Trophoblast cell (in vitro differentiated cells and primary cell): ENCODE measurements at regions not wholly inside any gene's neighbourhood (a gene's known extent, or its start where the extent isn't known, plus 50 kb on each side); places are given as distances from the start of the nearest gene placed in this dataset.

Source experiments
- DNase-seq, 2 donors: peaks; one replicate each; pipeline ENCODE4 v3.0.0-alpha.2; 2016
- H2AFZ ChIP-seq: 2 replicates; pipeline ENCODE4 v1.6.1; 2013; ENCODE audit warnings: low read length, moderate library complexity, mild to moderate bottlenecking; ENCODE audit not compliant: insufficient read depth, poor library complexity
- H2AK5ac ChIP-seq: 2 replicates; pipeline ENCODE4 v1.6.1; 2013; ENCODE audit warnings: mild to moderate bottlenecking, low read length
- H2BK120ac ChIP-seq: 2 replicates; pipeline ENCODE4 v1.6.1; 2013; ENCODE audit warnings: low read length, mild to moderate bottlenecking, moderate library complexity; ENCODE audit not compliant: insufficient read depth, poor library complexity
- H2BK12ac ChIP-seq: 2 replicates; pipeline ENCODE4 v1.6.1; 2013; ENCODE audit warnings: mild to moderate bottlenecking, low read length, moderate library complexity
- H2BK5ac ChIP-seq: 2 replicates; pipeline ENCODE4 v1.6.1; 2013; ENCODE audit warnings: low read length, low read depth, moderate library complexity, mild to moderate bottlenecking; ENCODE audit not compliant: poor library complexity
- H3K14ac ChIP-seq: 2 replicates; pipeline ENCODE4 v1.6.1; 2013; ENCODE audit warnings: mild to moderate bottlenecking, low read length
- H3K18ac ChIP-seq: 2 replicates; pipeline ENCODE4 v1.6.1; 2013; ENCODE audit warnings: mild to moderate bottlenecking, low read length
- H3K23ac ChIP-seq: 2 replicates; pipeline ENCODE4 v1.6.1; 2013; ENCODE audit warnings: low read length
- H3K27ac ChIP-seq: 2 replicates; pipeline ENCODE4 v1.5.1; 2013; ENCODE audit warnings: low read depth, mild to moderate bottlenecking, inconsistent platforms, low read length, moderate library complexity
- H3K27me3 ChIP-seq: 2 replicates; pipeline ENCODE4 v1.6.1; 2013; ENCODE audit warnings: inconsistent platforms, mild to moderate bottlenecking, low read length, moderate library complexity; ENCODE audit not compliant: insufficient read depth
- H3K36me3 ChIP-seq, 2 experiments: 1 replicate in 1 of 2; 2 replicates in 1 of 2; pipeline ENCODE4 v1.6.1; 2013; ENCODE audit warnings: low read length in 2 of 2, mild to moderate bottlenecking in 2 of 2, moderate library complexity in 1 of 2; ENCODE audit not compliant: insufficient read depth in 2 of 2, control insufficient read depth in 1 of 2
- H3K4ac ChIP-seq: 2 replicates; pipeline ENCODE4 v1.6.1; 2013; ENCODE audit warnings: low read depth, mild to moderate bottlenecking, low read length, moderate library complexity
- H3K4me1 ChIP-seq, 2 experiments: 1 replicate in 1 of 2; 2 replicates in 1 of 2; pipeline ENCODE4 v1.6.1; 2013; ENCODE audit warnings: low read length in 2 of 2, mild to moderate bottlenecking in 2 of 2, moderate library complexity in 1 of 2; ENCODE audit not compliant: insufficient read depth in 2 of 2, control insufficient read depth in 1 of 2
- H3K4me2 ChIP-seq: 2 replicates; pipeline ENCODE4 v1.6.1; 2013; ENCODE audit warnings: inconsistent platforms, mild to moderate bottlenecking, low read length, moderate library complexity
- H3K4me3 ChIP-seq: 2 replicates; pipeline ENCODE4 v1.5.1; 2013; ENCODE audit warnings: mild to moderate bottlenecking, low read depth, low read length, inconsistent platforms
- H3K79me1 ChIP-seq: one replicate; pipeline ENCODE4 v1.6.1; 2013; ENCODE audit warnings: low read length
- H3K79me2 ChIP-seq: 2 replicates; pipeline ENCODE4 v1.6.1; 2013; ENCODE audit warnings: low read length, mild to moderate bottlenecking; ENCODE audit not compliant: control insufficient read depth, insufficient read depth, poor library complexity
- H3K9ac ChIP-seq: 2 replicates; pipeline ENCODE4 v1.6.1; 2013; ENCODE audit warnings: mild to moderate bottlenecking, low read length
- H3K9me3 ChIP-seq: 2 replicates; pipeline ENCODE4 v1.6.1; 2013; ENCODE audit warnings: low read depth, mild to moderate bottlenecking, control low read depth, inconsistent platforms, low read length; ENCODE audit not compliant: insufficient read depth
- H4K12ac ChIP-seq: 2 replicates; pipeline ENCODE4 v1.6.1; 2013; ENCODE audit warnings: low read depth, mild to moderate bottlenecking, low read length, moderate library complexity
- H4K8ac ChIP-seq: 2 replicates; pipeline ENCODE4 v1.6.1; 2013; ENCODE audit warnings: low read depth, mild to moderate bottlenecking, low read length, moderate library complexity
- H4K91ac ChIP-seq: one replicate; pipeline ENCODE4 v1.6.1; 2013; ENCODE audit warnings: low read depth, mild to moderate bottlenecking, low read length, moderate library complexity
- WGBS: extraction: QIAGEN DNeasy Blood & Tissue Kit; methylation state at CpG from one replicate; pipeline ENCODE4 v1.1.7; 2013; ENCODE audit warnings: missing lambda C conversion rate; ENCODE audit not compliant: insufficient read length, insufficient coverage; ENCODE audit errors: extremely low coverage; 5-methylcytosine and 5-hydroxymethylcytosine counted together

GRCh38 chr2:196389670-196390069, 218.3 kb upstream of the STK17B start:
- Histone ChIP-seq H4K8ac (no peak overlapping the region), H3K36me3 (no peaks in the 10 kb centered on the region), H3K9me3 (no peaks in the 10 kb centered on the region), H3K18ac (no peak overlapping the region), H2AK5ac (no peak overlapping the region), H3K4me1 (peaks cover 0 to 4% of the 10 kb centered on the region in 2 experiments), H3K4ac (no peak overlapping the region), H2BK120ac (no peak overlapping the region), H3K79me1 (no peaks in the 10 kb centered on the region), H3K23ac (no peak overlapping the region), H2AFZ (no peak overlapping the region), H3K27ac (no peak overlapping the region), H2BK5ac (no peak overlapping the region), H4K12ac (no peak overlapping the region), H3K79me2 (no peaks in the 10 kb centered on the region), H3K9ac (no peak overlapping the region), H4K91ac (no peak overlapping the region), H3K14ac (no peak overlapping the region), H3K27me3 (no peaks in the 10 kb centered on the region), H3K4me3 (no peak overlapping the region), H3K4me2 (no peak overlapping the region), H2BK12ac (no peak overlapping the region)
- DNase-seq, result no peak

GRCh38 chr2:196390243-196391148, 219.1 kb upstream of the STK17B start:
- no peaks in the 10 kb centered on the region for H3K79me2 ChIP-seq
- H3K23ac ChIP-seq, result no peak overlapping the region
- H2BK5ac ChIP-seq, result no peak overlapping the region
- H3K9ac ChIP-seq, result no peak overlapping the region
- H3K4ac ChIP-seq, result no peak overlapping the region
- no peak overlapping the region for H3K4me2 ChIP-seq
- no peak overlapping the region for H3K4me3 ChIP-seq
- H3K9me3 ChIP-seq, result no peaks in the 10 kb centered on the region
- H3K4me1 ChIP-seq, result peaks cover 0 to 4% of the 10 kb centered on the region in 2 experiments
- no peaks in the 10 kb centered on the region for H3K36me3 ChIP-seq
- DNase-seq, result peak; percentile 12 to 36
- H3K27me3 ChIP-seq, result no peaks in the 10 kb centered on the region
- H4K12ac ChIP-seq, result no peak overlapping the region
- no CpG with 5 or more reads among the region's 6 CpGs for WGBS
- no peak overlapping the region for H3K18ac ChIP-seq
- no peak overlapping the region for H3K27ac ChIP-seq
- no peak overlapping the region for H3K14ac ChIP-seq
- no peak overlapping the region for H2BK120ac ChIP-seq
- H2AK5ac ChIP-seq, result no peak overlapping the region
- H2BK12ac ChIP-seq, result no peak overlapping the region
- no peak overlapping the region for H4K8ac ChIP-seq
- H3K79me1 ChIP-seq, result no peaks in the 10 kb centered on the region
- no peak overlapping the region for H2AFZ ChIP-seq
- H4K91ac ChIP-seq, result no peak overlapping the region

GRCh38 chr2:196391149-196391479, 219.7 kb upstream of the STK17B start:
- no peak overlapping the region for H2AFZ ChIP-seq
- H3K18ac ChIP-seq, result no peak overlapping the region
- H3K27me3 ChIP-seq, result no peaks in the 10 kb centered on the region
- no peaks in the 10 kb centered on the region for H3K36me3 ChIP-seq
- H4K12ac ChIP-seq, result no peak overlapping the region
- H3K4me1 ChIP-seq, result peaks cover 0 to 4% of the 10 kb centered on the region in 2 experiments
- H3K27ac ChIP-seq, result no peak overlapping the region
- no peak overlapping the region for H3K14ac ChIP-seq
- no peaks in the 10 kb centered on the region for H3K79me1 ChIP-seq
- no peak overlapping the region for H2BK12ac ChIP-seq
- no peak overlapping the region for H4K8ac ChIP-seq
- no peak overlapping the region for H3K4me2 ChIP-seq
- no peak overlapping the region for H2BK5ac ChIP-seq
- no peak overlapping the region for H3K4me3 ChIP-seq
- H3K9ac ChIP-seq, result no peak overlapping the region
- H3K79me2 ChIP-seq, result no peaks in the 10 kb centered on the region
- no peaks in the 10 kb centered on the region for H3K9me3 ChIP-seq
- no peak overlapping the region for H4K91ac ChIP-seq
- no peak overlapping the region for H3K4ac ChIP-seq
- no peak for DNase-seq
- H3K23ac ChIP-seq, result no peak overlapping the region
- WGBS, result no CpG with 5 or more reads among the region's 1 CpG
- H2AK5ac ChIP-seq, result no peak overlapping the region
- H2BK120ac ChIP-seq, result no peak overlapping the region

- H3K4me1 ChIP-seq, result peaks cover 2% of the 10 kb centered on the region in 2 experiments
- H4K91ac ChIP-seq, result peak overlapping the region; percentile 57
- H3K9me3 ChIP-seq, result no peaks in the 10 kb centered on the region
- H3K79me1 ChIP-seq, result no peaks in the 10 kb centered on the region
- no peaks in the 10 kb centered on the region for H3K36me3 ChIP-seq
- H3K79me2 ChIP-seq, result no peaks in the 10 kb centered on the region
- H3K23ac ChIP-seq, result no peak overlapping the region
- H2AK5ac ChIP-seq, result no peak overlapping the region
- no peak overlapping the region for H4K12ac ChIP-seq
- peak overlapping the region; percentile 19 for H2BK5ac ChIP-seq
- no peak overlapping the region for H3K27ac ChIP-seq
- H4K8ac ChIP-seq, result no peak overlapping the region
- WGBS, result no CpG with 5 or more reads among the region's 1 CpG
- H3K4me2 ChIP-seq, result no peak overlapping the region
- H3K4ac ChIP-seq, result no peak overlapping the region
- H2BK12ac ChIP-seq, result peak overlapping the region; percentile 43
- DNase-seq, result no peak
- H3K27me3 ChIP-seq, result no peaks in the 10 kb centered on the region
- H3K18ac ChIP-seq, result no peak overlapping the region
- no peak overlapping the region for H2AFZ ChIP-seq
- H3K4me3 ChIP-seq, result no peak overlapping the region
- H3K14ac ChIP-seq, result no peak overlapping the region
- H2BK120ac ChIP-seq, result peak overlapping the region; percentile 68
- no peak overlapping the region for H3K9ac ChIP-seq
Observed at GRCh38 chr2:196399096-196399495, 227.7 kb upstream of the STK17B start.
